Fibroblast of mammary gland (primary cell): ENCODE measurements at regions not wholly inside any gene's neighbourhood (a gene's known extent, or its start where the extent isn't known, plus 50 kb on each side); places are given as distances from the start of the nearest gene placed in this dataset.

Source experiments
- DNase-seq: peaks from one replicate; pipeline ENCODE4 v3.0.0-alpha.2; 2010; ENCODE audit warnings: low read depth
- H3K4me3 ChIP-seq: 2 replicates; pipeline ENCODE4 v1.5.1; 2011; ENCODE audit warnings: low read depth, mild to moderate bottlenecking, low read length, moderate library complexity; ENCODE audit not compliant: control insufficient read depth
- CTCF ChIP-seq: conservative IDR thresholded peaks from 2 replicates; pipeline ENCODE4 v1.5.1; 2011; ENCODE audit warnings: low read depth, low read length, inconsistent platforms; ENCODE audit not compliant: control insufficient read depth, insufficient read depth

GRCh38 chr10:2300231-2300630 is 562.9 kb upstream of the ADARB2 start:
- no peak for TF ChIP-seq CTCF
- no peak for DNase-seq
- H3K4me3 ChIP-seq = no peak overlapping the region

- no peak for DNase-seq
Measured at GRCh38 chr10:2296179-2296891, 559.0 kb upstream of the ADARB2 start.

GRCh38 chr10:2294739-2295138 is 557.4 kb upstream of the ADARB2 start:
- no peak overlapping the region for H3K4me3 ChIP-seq
- TF ChIP-seq CTCF = no peak
- no peak for DNase-seq

More at GRCh38 chr10:2296179-2296891, 559.0 kb upstream of the ADARB2 start:
- no peak overlapping the region for H3K4me3 ChIP-seq
- TF ChIP-seq CTCF = no peak

- H3K4me3 ChIP-seq = no peak overlapping the region
- no peak for TF ChIP-seq CTCF
- DNase-seq = no peak
Measured at GRCh38 chr10:2284071-2284470, 546.7 kb upstream of the ADARB2 start.

- no peak overlapping the region for H3K4me3 ChIP-seq
- TF ChIP-seq CTCF = no peak
- DNase-seq = no peak
Measured at GRCh38 chr10:2282202-2282601, 544.9 kb upstream of the ADARB2 start.

GRCh38 chr10:2280713-2281300 is 543.5 kb upstream of the ADARB2 start:
- H3K4me3 ChIP-seq = no peak overlapping the region
- no peak for TF ChIP-seq CTCF
- no peak for DNase-seq
